ENCODE measurements at regions not wholly inside any gene's neighbourhood (a gene's known extent, or its start where the extent isn't known, plus 50 kb on each side); places are given as distances from the start of the nearest gene placed in this dataset.

DNA sequence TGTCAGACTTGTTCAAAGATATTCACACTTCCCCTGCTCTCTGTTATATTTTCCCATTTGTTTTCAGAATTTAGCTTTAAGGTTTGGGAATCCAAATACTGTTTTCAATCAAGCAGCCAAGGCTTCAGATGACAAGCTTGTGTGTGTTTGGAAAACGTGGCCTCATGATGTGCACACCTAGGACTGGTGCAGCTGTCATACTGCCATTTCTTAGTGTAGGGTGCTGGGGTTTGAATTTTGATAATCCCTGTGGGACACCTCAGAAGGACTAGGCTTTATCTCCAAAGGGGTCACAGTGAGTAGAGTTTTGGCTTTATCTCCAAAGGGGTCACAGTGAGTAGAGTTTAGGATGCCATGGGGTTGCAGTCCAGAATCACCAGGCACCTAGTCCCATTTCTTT is 65.3 kb upstream of the JAG1 start:
- Histone ChIP-seq H2AFZ (ENCODE audit: low read length) (no peak overlapping the region), H3K4me3 (ENCODE audit: low read length) (no peak overlapping the region)

DNA sequence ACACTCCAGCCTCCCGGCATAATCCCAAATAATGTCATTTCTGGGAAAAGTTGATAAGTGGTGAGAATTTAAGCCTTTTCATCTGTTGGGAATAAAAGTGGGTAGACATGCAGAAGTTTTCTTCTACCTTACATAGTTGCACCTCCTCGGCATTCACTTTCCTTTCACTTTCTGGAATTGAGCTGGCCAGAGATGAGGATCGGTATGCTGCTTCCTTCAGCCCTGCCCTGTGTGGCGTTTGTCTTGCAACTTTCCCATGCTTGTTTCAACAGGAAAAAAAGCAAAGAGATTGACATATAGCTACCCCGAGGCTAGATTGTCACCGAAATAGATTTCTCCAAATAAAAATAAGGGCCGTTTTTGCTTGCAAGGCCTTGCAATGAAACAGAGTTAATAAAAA is 65.8 kb upstream of the JAG1 start:
- Histone ChIP-seq H3K9me3 (ENCODE audit: low read length) (no peaks in the 10 kb centered on the region), H3K4me1 (ENCODE audit: low read length) (no peaks in the 10 kb centered on the region), H4K20me1 (ENCODE audit: insufficient read depth, low read depth, low read length) (no peaks in the 10 kb centered on the region), H3K9me2 (replicated peaks; ENCODE audit: insufficient read depth, low read length) (no peaks in the 10 kb centered on the region), H3K79me2 (ENCODE audit: low read length) (no peaks in the 10 kb centered on the region), H3K27ac (ENCODE audit: low read length) (no peak overlapping the region), H3K9ac (ENCODE audit: low read length) (no peak overlapping the region), H3K27me3 (ENCODE audit: low read length) (no peaks in the 10 kb centered on the region), H2AFZ (ENCODE audit: low read length) (no peak overlapping the region), H3K4me3 (ENCODE audit: low read length) (no peak overlapping the region), H3K4me2 (ENCODE audit: low read depth, low read length, poor library complexity, severe bottlenecking) (no peak overlapping the region), H3K36me3 (ENCODE audit: insufficient read depth, low read length) (no peaks in the 10 kb centered on the region)
- no peak for DNase-seq

More for the DNA sequence above, 65.3 kb upstream of the JAG1 start:
- Histone ChIP-seq H3K4me2 (ENCODE audit: low read depth, low read length, poor library complexity, severe bottlenecking) (no peak overlapping the region), H3K9me3 (ENCODE audit: low read length) (no peaks in the 10 kb centered on the region), H3K9me2 (replicated peaks; ENCODE audit: insufficient read depth, low read length) (no peaks in the 10 kb centered on the region), H3K79me2 (ENCODE audit: low read length) (no peaks in the 10 kb centered on the region), H3K36me3 (ENCODE audit: insufficient read depth, low read length) (no peaks in the 10 kb centered on the region), H3K27ac (ENCODE audit: low read length) (no peak overlapping the region), H3K4me1 (ENCODE audit: low read length) (no peaks in the 10 kb centered on the region), H4K20me1 (ENCODE audit: insufficient read depth, low read depth, low read length) (no peaks in the 10 kb centered on the region), H3K9ac (ENCODE audit: low read length) (no peak overlapping the region), H3K27me3 (ENCODE audit: low read length) (no peaks in the 10 kb centered on the region)
- no peak for DNase-seq

DNA sequence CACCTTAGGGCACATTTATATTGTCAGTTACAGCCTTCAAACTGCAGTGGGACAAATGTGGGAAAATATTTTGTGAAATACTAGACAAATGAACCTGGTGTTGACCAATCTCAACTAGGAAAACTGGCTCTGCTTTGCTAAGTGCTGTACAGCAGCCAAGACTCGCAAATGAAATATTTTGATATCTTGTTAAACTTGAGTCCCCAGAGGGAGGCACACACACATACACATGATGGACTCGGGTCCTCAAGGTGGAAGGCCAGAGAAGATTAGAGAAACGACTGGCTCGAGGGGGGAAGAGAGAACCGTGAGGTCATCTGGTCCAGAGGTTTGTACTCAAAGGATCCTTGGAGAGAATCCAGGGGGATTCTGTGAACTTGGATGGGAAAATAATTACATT is 67.3 kb upstream of the JAG1 start:
- Histone ChIP-seq H4K20me1 (ENCODE audit: insufficient read depth, low read depth, low read length) (no peaks in the 10 kb centered on the region), H3K4me2 (ENCODE audit: low read depth, low read length, poor library complexity, severe bottlenecking) (no peak overlapping the region), H3K4me1 (ENCODE audit: low read length) (no peaks in the 10 kb centered on the region), H3K27me3 (ENCODE audit: low read length) (no peaks in the 10 kb centered on the region), H3K4me3 (ENCODE audit: low read length) (no peak overlapping the region), H3K9me2 (replicated peaks; ENCODE audit: insufficient read depth, low read length) (no peaks in the 10 kb centered on the region), H3K36me3 (ENCODE audit: insufficient read depth, low read length) (no peaks in the 10 kb centered on the region), H3K79me2 (ENCODE audit: low read length) (no peaks in the 10 kb centered on the region), H2AFZ (ENCODE audit: low read length) (no peak overlapping the region), H3K27ac (ENCODE audit: low read length) (no peak overlapping the region), H3K9me3 (ENCODE audit: low read length) (no peaks in the 10 kb centered on the region), H3K9ac (ENCODE audit: low read length) (no peak overlapping the region)
- no peak for DNase-seq

DNA sequence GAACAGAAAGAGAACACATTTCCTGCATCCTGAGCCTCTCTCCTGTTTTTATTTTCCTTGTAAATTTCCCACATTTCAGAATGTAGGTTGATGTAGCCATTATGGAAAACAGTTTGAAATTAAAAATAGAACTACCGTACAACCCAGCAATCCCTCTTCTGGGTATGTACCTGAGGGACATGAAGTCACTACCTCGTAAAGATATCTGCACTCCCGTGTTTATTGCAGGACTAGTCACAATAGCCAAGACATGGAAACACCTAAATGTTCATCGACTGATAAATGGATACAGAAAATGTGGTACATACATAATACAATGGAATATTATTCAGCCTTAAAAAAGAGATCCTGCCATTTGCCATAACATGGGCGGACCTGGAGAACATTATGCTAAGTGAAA is 72.0 kb upstream of the JAG1 start:
- Histone ChIP-seq H2AFZ (ENCODE audit: low read length) (no peak overlapping the region), H3K27me3 (ENCODE audit: low read length) (no peaks in the 10 kb centered on the region), H4K20me1 (ENCODE audit: insufficient read depth, low read depth, low read length) (no peaks in the 10 kb centered on the region), H3K4me2 (ENCODE audit: low read depth, low read length, poor library complexity, severe bottlenecking) (no peak overlapping the region), H3K36me3 (ENCODE audit: insufficient read depth, low read length) (no peaks in the 10 kb centered on the region), H3K9me3 (ENCODE audit: low read length) (no peaks in the 10 kb centered on the region), H3K27ac (ENCODE audit: low read length) (no peak overlapping the region), H3K79me2 (ENCODE audit: low read length) (no peaks in the 10 kb centered on the region), H3K4me1 (ENCODE audit: low read length) (no peaks in the 10 kb centered on the region), H3K9ac (ENCODE audit: low read length) (no peak overlapping the region), H3K9me2 (replicated peaks; ENCODE audit: insufficient read depth, low read length) (no peaks in the 10 kb centered on the region), H3K4me3 (ENCODE audit: low read length) (no peak overlapping the region)
- no peak for DNase-seq

DNA sequence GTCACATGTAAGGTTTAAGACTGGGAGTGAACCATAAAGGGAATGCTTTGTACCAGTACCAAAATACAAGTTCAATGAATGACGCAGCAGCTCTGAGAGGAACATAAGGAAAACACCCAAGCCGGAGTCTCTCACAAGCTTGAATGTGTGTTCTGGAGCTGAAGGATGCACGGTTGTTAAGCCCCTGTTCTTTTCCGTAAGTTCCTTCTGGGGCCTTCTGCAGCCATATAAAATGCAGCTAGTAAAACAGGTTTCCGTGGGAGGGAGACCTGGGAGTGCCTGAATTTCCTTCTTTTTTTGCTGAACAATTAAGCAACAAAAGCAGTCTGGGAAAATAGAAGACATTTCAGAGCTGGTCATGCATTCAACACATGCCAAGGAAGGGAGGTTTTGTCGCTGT is 73.2 kb upstream of the JAG1 start:
- DNase-seq = no peak
- no peak overlapping the region for H3K9ac ChIP-seq (ENCODE audit: low read length)
- no peaks in the 10 kb centered on the region for H3K79me2 ChIP-seq (ENCODE audit: low read length)
- H3K9me3 ChIP-seq (ENCODE audit: low read length) = no peaks in the 10 kb centered on the region
- no peak overlapping the region for H3K4me3 ChIP-seq (ENCODE audit: low read length)
- no peak overlapping the region for H3K27ac ChIP-seq (ENCODE audit: low read length)
- H3K36me3 ChIP-seq (ENCODE audit: insufficient read depth, low read length) = no peaks in the 10 kb centered on the region
- H4K20me1 ChIP-seq (ENCODE audit: insufficient read depth, low read depth, low read length) = no peaks in the 10 kb centered on the region
- H3K9me2 ChIP-seq (replicated peaks; ENCODE audit: insufficient read depth, low read length) = no peaks in the 10 kb centered on the region
- no peak overlapping the region for H3K4me2 ChIP-seq (ENCODE audit: low read depth, low read length, poor library complexity, severe bottlenecking)
- no peaks in the 10 kb centered on the region for H3K27me3 ChIP-seq (ENCODE audit: low read length)
- H2AFZ ChIP-seq (ENCODE audit: low read length) = no peak overlapping the region
- no peaks in the 10 kb centered on the region for H3K4me1 ChIP-seq (ENCODE audit: low read length)

DNA sequence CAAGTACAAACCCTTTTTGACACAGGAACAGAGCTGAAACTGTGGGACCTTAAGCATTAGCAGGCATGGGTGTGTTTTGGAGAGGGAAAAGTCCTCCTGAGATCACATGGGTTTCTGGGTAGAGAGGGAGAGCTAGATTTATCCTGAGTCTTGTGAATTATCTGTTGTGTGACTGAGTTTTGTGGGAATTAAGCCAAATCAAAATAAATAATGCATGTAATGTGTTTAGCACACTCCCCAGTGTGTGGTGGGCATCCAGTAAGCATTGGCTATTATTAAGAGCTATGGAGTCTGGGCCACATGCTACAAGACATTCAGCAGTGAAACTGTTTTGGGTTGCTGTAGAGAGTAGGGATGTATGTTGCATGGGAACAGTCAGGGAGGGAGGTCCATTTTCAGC is 75.3 kb upstream of the JAG1 start:
- H3K9me2 ChIP-seq (replicated peaks; ENCODE audit: insufficient read depth, low read length) = peaks cover under 1% of the 10 kb centered on the region; the same call in 1 of the 2 replicates
- no peaks in the 10 kb centered on the region for H3K36me3 ChIP-seq (ENCODE audit: insufficient read depth, low read length)
- no peaks in the 10 kb centered on the region for H4K20me1 ChIP-seq (ENCODE audit: insufficient read depth, low read depth, low read length)
- no peaks in the 10 kb centered on the region for H3K79me2 ChIP-seq (ENCODE audit: low read length)
- H3K4me2 ChIP-seq (ENCODE audit: low read depth, low read length, poor library complexity, severe bottlenecking) = no peak overlapping the region
- H3K4me3 ChIP-seq (ENCODE audit: low read length) = no peak overlapping the region
- H3K27ac ChIP-seq (ENCODE audit: low read length) = no peak overlapping the region
- DNase-seq = no peak
- no peak overlapping the region for H2AFZ ChIP-seq (ENCODE audit: low read length)
- H3K9ac ChIP-seq (ENCODE audit: low read length) = no peak overlapping the region
- no peaks in the 10 kb centered on the region for H3K27me3 ChIP-seq (ENCODE audit: low read length)
- H3K9me3 ChIP-seq (ENCODE audit: low read length) = no peaks in the 10 kb centered on the region
- no peaks in the 10 kb centered on the region for H3K4me1 ChIP-seq (ENCODE audit: low read length)

DNA sequence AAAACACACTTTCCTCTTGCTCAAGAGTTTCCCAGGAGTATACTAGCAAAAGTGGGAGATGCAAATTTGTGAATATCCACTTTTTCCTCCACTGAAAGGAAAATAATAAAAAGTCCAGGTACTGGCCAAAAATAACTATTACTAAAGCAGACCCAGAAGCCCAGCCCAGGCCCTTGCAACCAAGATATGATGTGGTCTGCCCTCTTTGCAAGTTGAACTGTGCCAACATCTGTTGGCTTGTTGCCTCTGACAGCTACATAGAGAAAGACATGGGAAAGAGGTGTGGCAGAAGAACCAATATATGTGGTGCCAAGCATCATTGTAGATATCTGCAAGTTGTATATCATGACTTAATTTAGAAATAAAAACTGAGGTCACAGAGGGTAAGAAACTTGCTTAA is 78.4 kb upstream of the JAG1 start:
- Histone ChIP-seq H3K27ac (ENCODE audit: low read length) (no peak overlapping the region), H3K79me2 (ENCODE audit: low read length) (no peaks in the 10 kb centered on the region), H3K9ac (ENCODE audit: low read length) (no peak overlapping the region), H3K9me3 (ENCODE audit: low read length) (no peaks in the 10 kb centered on the region), H2AFZ (ENCODE audit: low read length) (no peak overlapping the region), H3K36me3 (ENCODE audit: insufficient read depth, low read length) (no peaks in the 10 kb centered on the region), H3K4me1 (ENCODE audit: low read length) (no peaks in the 10 kb centered on the region), H3K9me2 (replicated peaks; ENCODE audit: insufficient read depth, low read length) (peaks cover 4% of the 10 kb centered on the region; the same call in 1 of the 2 replicates), H3K4me2 (ENCODE audit: low read depth, low read length, poor library complexity, severe bottlenecking) (no peak overlapping the region), H3K4me3 (ENCODE audit: low read length) (no peak overlapping the region), H3K27me3 (ENCODE audit: low read length) (no peaks in the 10 kb centered on the region), H4K20me1 (ENCODE audit: insufficient read depth, low read depth, low read length) (no peaks in the 10 kb centered on the region)
- DNase-seq = no peak

DNA sequence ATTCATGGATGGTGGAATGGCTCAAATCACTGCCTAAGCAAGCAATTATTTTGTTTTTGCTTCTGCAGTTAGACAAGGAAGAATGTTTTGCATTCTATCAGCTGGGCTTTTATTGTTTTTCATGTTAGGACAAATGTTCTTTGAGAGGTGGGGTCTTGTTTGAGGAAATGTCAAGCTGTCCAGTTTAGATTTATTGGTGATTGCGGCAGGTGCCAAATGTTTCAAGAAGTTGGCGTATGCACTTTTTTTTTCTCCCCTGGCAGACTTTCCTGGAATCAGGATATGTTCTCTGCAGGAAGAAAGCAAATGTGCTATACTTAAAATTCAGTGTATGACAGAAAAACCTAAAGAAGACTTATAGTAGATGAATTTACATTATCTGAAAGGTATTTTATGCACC is 81.0 kb upstream of the JAG1 start:
- Histone ChIP-seq H3K9ac (ENCODE audit: low read length) (no peak overlapping the region), H3K27me3 (ENCODE audit: low read length) (no peaks in the 10 kb centered on the region), H3K27ac (ENCODE audit: low read length) (no peak overlapping the region), H3K4me2 (ENCODE audit: low read depth, low read length, poor library complexity, severe bottlenecking) (no peak overlapping the region), H4K20me1 (ENCODE audit: insufficient read depth, low read depth, low read length) (no peaks in the 10 kb centered on the region), H2AFZ (ENCODE audit: low read length) (no peak overlapping the region), H3K79me2 (ENCODE audit: low read length) (no peaks in the 10 kb centered on the region), H3K4me3 (ENCODE audit: low read length) (no peak overlapping the region), H3K9me3 (ENCODE audit: low read length) (no peaks in the 10 kb centered on the region), H3K4me1 (ENCODE audit: low read length) (no peaks in the 10 kb centered on the region), H3K36me3 (ENCODE audit: insufficient read depth, low read length) (no peaks in the 10 kb centered on the region), H3K9me2 (replicated peaks; ENCODE audit: insufficient read depth, low read length) (peaks cover 4% of the 10 kb centered on the region; the same call in 1 of the 2 replicates)
- DNase-seq = no peak

DNA sequence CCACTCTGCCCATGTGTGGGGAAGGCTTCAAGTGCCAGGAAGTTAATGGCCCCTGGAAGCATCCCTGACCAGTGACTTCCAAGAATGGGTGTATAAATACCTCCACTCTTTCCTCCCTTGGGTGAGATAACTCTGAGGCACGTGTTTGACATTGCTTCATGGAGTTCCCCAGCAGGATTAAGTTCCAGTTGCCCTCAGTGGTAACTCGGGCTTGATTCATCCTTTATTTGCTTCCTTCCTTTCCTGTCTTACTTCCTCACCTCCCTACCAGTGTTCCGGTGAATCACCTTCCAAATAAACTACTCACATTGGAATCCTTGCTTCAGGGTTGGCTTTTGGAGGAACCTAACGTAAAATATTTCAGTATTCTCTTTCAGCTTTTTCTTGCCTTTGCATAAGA is 84.6 kb upstream of the JAG1 start:
- Histone ChIP-seq H2AFZ (ENCODE audit: low read length) (no peak overlapping the region), H4K20me1 (ENCODE audit: insufficient read depth, low read depth, low read length) (no peaks in the 10 kb centered on the region), H3K4me3 (ENCODE audit: low read length) (no peak overlapping the region), H3K27ac (ENCODE audit: low read length) (no peak overlapping the region), H3K4me1 (ENCODE audit: low read length) (no peaks in the 10 kb centered on the region), H3K9me3 (ENCODE audit: low read length) (no peaks in the 10 kb centered on the region), H3K27me3 (ENCODE audit: low read length) (no peaks in the 10 kb centered on the region), H3K36me3 (ENCODE audit: insufficient read depth, low read length) (no peaks in the 10 kb centered on the region), H3K9ac (ENCODE audit: low read length) (no peak overlapping the region), H3K9me2 (replicated peaks; ENCODE audit: insufficient read depth, low read length) (peaks cover 4% of the 10 kb centered on the region; the same call in 1 of the 2 replicates), H3K4me2 (ENCODE audit: low read depth, low read length, poor library complexity, severe bottlenecking) (no peak overlapping the region), H3K79me2 (ENCODE audit: low read length) (no peaks in the 10 kb centered on the region)
- DNase-seq = no peak
